ENCODE measurements at regions not wholly inside any gene's neighbourhood (a gene's known extent, or its start where the extent isn't known, plus 50 kb on each side); places are given as distances from the start of the nearest gene placed in this dataset.

GRCh38 chr13:81377921-81378320 lies 1037.0 kb upstream of the SPRY2 start:
- TF ChIP-seq, protein P1, sequence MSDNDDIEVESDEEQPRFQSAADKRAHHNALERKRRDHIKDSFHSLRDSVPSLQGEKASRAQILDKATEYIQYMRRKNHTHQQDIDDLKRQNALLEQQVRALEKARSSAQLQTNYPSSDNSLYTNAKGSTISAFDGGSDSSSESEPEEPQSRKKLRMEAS (IDR thresholded peaks at IDR 0.05) = no peak
- no peak for TF ChIP-seq SP1 (IDR thresholded peaks at IDR 0.05)
- no peak for TF ChIP-seq CTCF (IDR thresholded peaks at IDR 0.05; ENCODE audit: low read depth, low read length, missing input control)
- TF ChIP-seq HNF4G (IDR thresholded peaks at IDR 0.05) = no peak
- TF ChIP-seq YY1 (IDR thresholded peaks at IDR 0.05) = no peak
- TF ChIP-seq ATF3 (IDR thresholded peaks at IDR 0.05) = no peak
